HG02798 (cell line): ENCODE measurements at regions not wholly inside any gene's neighbourhood (a gene's known extent, or its start where the extent isn't known, plus 50 kb on each side); places are given as distances from the start of the nearest gene placed in this dataset.
"Not testable (repeated sequence)": the region's sequence is repeated elsewhere in the genome, so short reads cannot be mapped to it uniquely, and the experiment has no call there.

Source experiments
- ATAC-seq: cut with Tn5 transposase; IDR thresholded peaks from one replicate; pipeline ENCODE4 v1.9.1; 2021; ENCODE audit warnings: mild to moderate bottlenecking; ENCODE audit not compliant: unreplicated experiment, poor library complexity

- ATAC-seq: no peak
Observed at GRCh38 chr10:121128164-121128563, 277.0 kb downstream of the WDR11 start.

- no peak for ATAC-seq
Observed at GRCh38 chr10:121129266-121129665, 278.1 kb downstream of the WDR11 start.

- no peak for ATAC-seq
Observed at GRCh38 chr10:121130382-121130781, 279.2 kb downstream of the WDR11 start.

GRCh38 chr10:121131014-121131413 is 279.9 kb downstream of the WDR11 start:
- no peak for ATAC-seq

- no peak for ATAC-seq
Observed at GRCh38 chr10:121131426-121132265, 280.5 kb downstream of the WDR11 start.

- ATAC-seq: no peak
Observed at GRCh38 chr10:121132273-121132672, 281.1 kb downstream of the WDR11 start.

- ATAC-seq: no peak
Observed at GRCh38 chr10:121133901-121134300, 282.7 kb downstream of the WDR11 start.

- ATAC-seq: no peak
Observed at GRCh38 chr10:121134711-121135110, 283.5 kb downstream of the WDR11 start.

- ATAC-seq: no peak
Observed at GRCh38 chr10:121135512-121135911, 284.4 kb downstream of the WDR11 start.

- ATAC-seq: no peak
Observed at GRCh38 chr10:121137533-121137932, 286.4 kb downstream of the WDR11 start.

- ATAC-seq: no peak
Observed at GRCh38 chr10:121138112-121138860, 287.1 kb downstream of the WDR11 start.

- no peak for ATAC-seq
Observed at GRCh38 chr10:121138918-121139317, 287.8 kb downstream of the WDR11 start.

GRCh38 chr10:121145802-121146395 is 294.7 kb downstream of the WDR11 start:
- not testable (repeated sequence) for ATAC-seq

- ATAC-seq: no peak
Observed at GRCh38 chr10:121148921-121149320, 297.8 kb downstream of the WDR11 start.

GRCh38 chr10:121152033-121152432 is 300.9 kb downstream of the WDR11 start:
- ATAC-seq: no peak

GRCh38 chr10:121152935-121153334 is 301.8 kb downstream of the WDR11 start:
- ATAC-seq: no peak

- ATAC-seq: no peak
Observed at GRCh38 chr10:121154310-121154709, 303.1 kb downstream of the WDR11 start.

GRCh38 chr10:121154846-121155245 is 303.7 kb downstream of the WDR11 start:
- ATAC-seq: no peak

- no peak for ATAC-seq
Observed at GRCh38 chr10:121155742-121156474, 304.7 kb downstream of the WDR11 start.

- ATAC-seq: no peak
Observed at GRCh38 chr10:121157998-121158397, 306.8 kb downstream of the WDR11 start.
